H1 (cell line): ENCODE measurements at regions not wholly inside any gene's neighbourhood (a gene's known extent, or its start where the extent isn't known, plus 50 kb on each side); places are given as distances from the start of the nearest gene placed in this dataset.

Experiments used
- EZH2 ChIP-seq: fragments of 200-600 bp; sonication (generic); IDR thresholded peaks from 2 replicates; pipeline ENCODE4 v1.7.1; 2012; ENCODE audit warnings: low read depth, mild to moderate bottlenecking, moderate library complexity, low read length, inconsistent platforms; ENCODE audit not compliant: severe bottlenecking
- JUN ChIP-seq: IDR thresholded peaks from 2 replicates; pipeline ENCODE4 v1.6.1; 2011; ENCODE audit warnings: low read depth, mild to moderate bottlenecking, improper control_type of control experiment, low read length
- KDM5A ChIP-seq: fragments of 200-600 bp; IDR thresholded peaks from 2 replicates; pipeline ENCODE4 v1.7.1; 2012; ENCODE audit warnings: mild to moderate bottlenecking, low read length, inconsistent platforms, mixed read lengths
- MAFK ChIP-seq: IDR thresholded peaks from 2 replicates; pipeline ENCODE4 v1.6.1; 2012; ENCODE audit warnings: low read depth, mild to moderate bottlenecking, improper control_type of control experiment, low read length
- POLR2A ChIP-seq, 2 experiments: IDR thresholded peaks; 1 replicate in 1 of 2; 2 replicates in 1 of 2; pipeline ENCODE4 v1.6.1; 2011; ENCODE audit warnings: low read depth in 2 of 2, low read length in 2 of 2, mild to moderate bottlenecking in 2 of 2; ENCODE audit errors: control extremely low read depth in 1 of 2
- TF ChIP-seq, protein P1 (sequence below), 3 experiments: IDR thresholded peaks; 1 replicate in 2 of 3; 2 replicates in 1 of 3; pipeline versions ENCODE4 v1.5.1 to v1.6.1; 2011; ENCODE audit warnings: low read length in 3 of 3, mild to moderate bottlenecking in 3 of 3, inconsistent platforms in 2 of 3, low read depth in 1 of 3, moderate library complexity in 1 of 3; ENCODE audit not compliant: insufficient read depth in 1 of 3; ENCODE audit errors: control extremely low read depth in 1 of 3

- TF ChIP-seq, protein P1, sequence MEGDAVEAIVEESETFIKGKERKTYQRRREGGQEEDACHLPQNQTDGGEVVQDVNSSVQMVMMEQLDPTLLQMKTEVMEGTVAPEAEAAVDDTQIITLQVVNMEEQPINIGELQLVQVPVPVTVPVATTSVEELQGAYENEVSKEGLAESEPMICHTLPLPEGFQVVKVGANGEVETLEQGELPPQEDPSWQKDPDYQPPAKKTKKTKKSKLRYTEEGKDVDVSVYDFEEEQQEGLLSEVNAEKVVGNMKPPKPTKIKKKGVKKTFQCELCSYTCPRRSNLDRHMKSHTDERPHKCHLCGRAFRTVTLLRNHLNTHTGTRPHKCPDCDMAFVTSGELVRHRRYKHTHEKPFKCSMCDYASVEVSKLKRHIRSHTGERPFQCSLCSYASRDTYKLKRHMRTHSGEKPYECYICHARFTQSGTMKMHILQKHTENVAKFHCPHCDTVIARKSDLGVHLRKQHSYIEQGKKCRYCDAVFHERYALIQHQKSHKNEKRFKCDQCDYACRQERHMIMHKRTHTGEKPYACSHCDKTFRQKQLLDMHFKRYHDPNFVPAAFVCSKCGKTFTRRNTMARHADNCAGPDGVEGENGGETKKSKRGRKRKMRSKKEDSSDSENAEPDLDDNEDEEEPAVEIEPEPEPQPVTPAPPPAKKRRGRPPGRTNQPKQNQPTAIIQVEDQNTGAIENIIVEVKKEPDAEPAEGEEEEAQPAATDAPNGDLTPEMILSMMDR (IDR thresholded peaks at IDR 0.05; ENCODE audit: control extremely low read depth in 1 of 3, insufficient read depth in 1 of 3, low read depth in 1 of 3, low read length in 3 of 3), result no peak
- TF ChIP-seq EZH2, result no peak
- no peak for TF ChIP-seq MAFK
- no peak for TF ChIP-seq KDM5A
- no peak for TF ChIP-seq POLR2A (IDR thresholded peaks at IDR 0.05; ENCODE audit: control extremely low read depth in 1 of 2, low read depth in 2 of 2, low read length in 2 of 2)
- TF ChIP-seq JUN, result no peak
These were observed 130.2 kb downstream of the OSR1 start for GRCh38 chr2:19228181-19228593.
